Panc1 (cell line): ENCODE measurements at regions not wholly inside any gene's neighbourhood (a gene's known extent, or its start where the extent isn't known, plus 50 kb on each side); places are given as distances from the start of the nearest gene placed in this dataset.

Experiments used
- POLR2AphosphoS5 ChIP-seq: IDR thresholded peaks from 2 replicates; pipeline ENCODE4 v1.6.1; 2012; ENCODE audit warnings: mild to moderate bottlenecking, low read depth, low read length, moderate library complexity
- SIN3A ChIP-seq: IDR thresholded peaks from 2 replicates; pipeline ENCODE4 v1.6.1; 2012; ENCODE audit warnings: low read depth, mild to moderate bottlenecking, low read length, moderate library complexity, borderline replicate concordance; ENCODE audit not compliant: insufficient read depth
- TCF7L2 ChIP-seq: IDR thresholded peaks from 2 replicates; pipeline ENCODE4 v1.6.1; 2011; ENCODE audit warnings: mild to moderate bottlenecking, low read depth, low read length, inconsistent platforms
- TF ChIP-seq, protein P1 (sequence below): fragments of 450-650 bp; IDR thresholded peaks from 2 replicates; pipeline ENCODE4 v1.5.1; 2017; ENCODE audit warnings: mild to moderate bottlenecking
- TF ChIP-seq, protein P2 (sequence below), 2 experiments: IDR thresholded peaks; 2 replicates each; pipeline ENCODE4 v1.6.1; 2011 to 2012; ENCODE audit warnings: low read depth in 2 of 2, control low read depth in 1 of 2, low read length in 1 of 2, mild to moderate bottlenecking in 1 of 2, moderate library complexity in 1 of 2; ENCODE audit not compliant: insufficient read depth in 1 of 2

GRCh38 chr5:105133087-105133486, 1570.5 kb upstream of the NUDT12 start:
- TF ChIP-seq, protein P1, sequence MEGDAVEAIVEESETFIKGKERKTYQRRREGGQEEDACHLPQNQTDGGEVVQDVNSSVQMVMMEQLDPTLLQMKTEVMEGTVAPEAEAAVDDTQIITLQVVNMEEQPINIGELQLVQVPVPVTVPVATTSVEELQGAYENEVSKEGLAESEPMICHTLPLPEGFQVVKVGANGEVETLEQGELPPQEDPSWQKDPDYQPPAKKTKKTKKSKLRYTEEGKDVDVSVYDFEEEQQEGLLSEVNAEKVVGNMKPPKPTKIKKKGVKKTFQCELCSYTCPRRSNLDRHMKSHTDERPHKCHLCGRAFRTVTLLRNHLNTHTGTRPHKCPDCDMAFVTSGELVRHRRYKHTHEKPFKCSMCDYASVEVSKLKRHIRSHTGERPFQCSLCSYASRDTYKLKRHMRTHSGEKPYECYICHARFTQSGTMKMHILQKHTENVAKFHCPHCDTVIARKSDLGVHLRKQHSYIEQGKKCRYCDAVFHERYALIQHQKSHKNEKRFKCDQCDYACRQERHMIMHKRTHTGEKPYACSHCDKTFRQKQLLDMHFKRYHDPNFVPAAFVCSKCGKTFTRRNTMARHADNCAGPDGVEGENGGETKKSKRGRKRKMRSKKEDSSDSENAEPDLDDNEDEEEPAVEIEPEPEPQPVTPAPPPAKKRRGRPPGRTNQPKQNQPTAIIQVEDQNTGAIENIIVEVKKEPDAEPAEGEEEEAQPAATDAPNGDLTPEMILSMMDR = no peak
- no peak for TF ChIP-seq POLR2AphosphoS5
- TF ChIP-seq, protein P2, sequence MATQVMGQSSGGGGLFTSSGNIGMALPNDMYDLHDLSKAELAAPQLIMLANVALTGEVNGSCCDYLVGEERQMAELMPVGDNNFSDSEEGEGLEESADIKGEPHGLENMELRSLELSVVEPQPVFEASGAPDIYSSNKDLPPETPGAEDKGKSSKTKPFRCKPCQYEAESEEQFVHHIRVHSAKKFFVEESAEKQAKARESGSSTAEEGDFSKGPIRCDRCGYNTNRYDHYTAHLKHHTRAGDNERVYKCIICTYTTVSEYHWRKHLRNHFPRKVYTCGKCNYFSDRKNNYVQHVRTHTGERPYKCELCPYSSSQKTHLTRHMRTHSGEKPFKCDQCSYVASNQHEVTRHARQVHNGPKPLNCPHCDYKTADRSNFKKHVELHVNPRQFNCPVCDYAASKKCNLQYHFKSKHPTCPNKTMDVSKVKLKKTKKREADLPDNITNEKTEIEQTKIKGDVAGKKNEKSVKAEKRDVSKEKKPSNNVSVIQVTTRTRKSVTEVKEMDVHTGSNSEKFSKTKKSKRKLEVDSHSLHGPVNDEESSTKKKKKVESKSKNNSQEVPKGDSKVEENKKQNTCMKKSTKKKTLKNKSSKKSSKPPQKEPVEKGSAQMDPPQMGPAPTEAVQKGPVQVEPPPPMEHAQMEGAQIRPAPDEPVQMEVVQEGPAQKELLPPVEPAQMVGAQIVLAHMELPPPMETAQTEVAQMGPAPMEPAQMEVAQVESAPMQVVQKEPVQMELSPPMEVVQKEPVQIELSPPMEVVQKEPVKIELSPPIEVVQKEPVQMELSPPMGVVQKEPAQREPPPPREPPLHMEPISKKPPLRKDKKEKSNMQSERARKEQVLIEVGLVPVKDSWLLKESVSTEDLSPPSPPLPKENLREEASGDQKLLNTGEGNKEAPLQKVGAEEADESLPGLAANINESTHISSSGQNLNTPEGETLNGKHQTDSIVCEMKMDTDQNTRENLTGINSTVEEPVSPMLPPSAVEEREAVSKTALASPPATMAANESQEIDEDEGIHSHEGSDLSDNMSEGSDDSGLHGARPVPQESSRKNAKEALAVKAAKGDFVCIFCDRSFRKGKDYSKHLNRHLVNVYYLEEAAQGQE (IDR thresholded peaks at IDR 0.05; ENCODE audit: insufficient read depth in 1 of 2, low read depth in 2 of 2, low read length in 1 of 2) = no peak
- TF ChIP-seq SIN3A = no peak
- no peak for TF ChIP-seq TCF7L2
